ENCODE measurements at regions not wholly inside any gene's neighbourhood (a gene's known extent, or its start where the extent isn't known, plus 50 kb on each side); places are given as distances from the start of the nearest gene placed in this dataset.
"Not testable (repeated sequence)": the region's sequence is repeated elsewhere in the genome, so short reads cannot be mapped to it uniquely, and the experiment has no call there.

GRCh38 chr13:84590663-84591062 lies 708.4 kb upstream of the SLITRK1 start:
- TF ChIP-seq ZFX (IDR thresholded peaks at IDR 0.05) = no peak
- TF ChIP-seq, protein P1, sequence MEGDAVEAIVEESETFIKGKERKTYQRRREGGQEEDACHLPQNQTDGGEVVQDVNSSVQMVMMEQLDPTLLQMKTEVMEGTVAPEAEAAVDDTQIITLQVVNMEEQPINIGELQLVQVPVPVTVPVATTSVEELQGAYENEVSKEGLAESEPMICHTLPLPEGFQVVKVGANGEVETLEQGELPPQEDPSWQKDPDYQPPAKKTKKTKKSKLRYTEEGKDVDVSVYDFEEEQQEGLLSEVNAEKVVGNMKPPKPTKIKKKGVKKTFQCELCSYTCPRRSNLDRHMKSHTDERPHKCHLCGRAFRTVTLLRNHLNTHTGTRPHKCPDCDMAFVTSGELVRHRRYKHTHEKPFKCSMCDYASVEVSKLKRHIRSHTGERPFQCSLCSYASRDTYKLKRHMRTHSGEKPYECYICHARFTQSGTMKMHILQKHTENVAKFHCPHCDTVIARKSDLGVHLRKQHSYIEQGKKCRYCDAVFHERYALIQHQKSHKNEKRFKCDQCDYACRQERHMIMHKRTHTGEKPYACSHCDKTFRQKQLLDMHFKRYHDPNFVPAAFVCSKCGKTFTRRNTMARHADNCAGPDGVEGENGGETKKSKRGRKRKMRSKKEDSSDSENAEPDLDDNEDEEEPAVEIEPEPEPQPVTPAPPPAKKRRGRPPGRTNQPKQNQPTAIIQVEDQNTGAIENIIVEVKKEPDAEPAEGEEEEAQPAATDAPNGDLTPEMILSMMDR (conservative IDR thresholded peaks at IDR 0.05) = no peak
- no peak overlapping the region for H3K27ac ChIP-seq

DNA sequence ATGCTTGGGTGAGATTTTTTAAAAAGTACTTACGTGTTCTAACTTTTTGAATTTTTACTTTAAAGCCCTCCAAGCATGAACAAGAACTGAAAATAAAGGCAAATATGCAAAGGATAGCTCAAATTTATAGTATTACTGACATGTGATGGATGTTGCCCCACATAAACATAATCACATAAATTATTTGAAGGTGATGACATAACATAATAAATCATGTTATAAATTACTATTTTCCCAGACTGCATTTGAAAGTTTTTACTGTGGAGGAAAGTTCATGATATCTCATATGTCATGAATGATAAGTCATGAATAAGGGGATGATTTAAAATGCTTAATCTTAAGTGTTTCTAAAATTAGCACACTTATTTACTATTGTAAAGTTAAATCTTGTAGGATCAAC lies 705.7 kb upstream of the SLITRK1 start:
- TF ChIP-seq ZFX (IDR thresholded peaks at IDR 0.05) = no peak
- TF ChIP-seq, protein P1 (conservative IDR thresholded peaks at IDR 0.05) = no peak
- no peak overlapping the region for H3K27ac ChIP-seq

DNA sequence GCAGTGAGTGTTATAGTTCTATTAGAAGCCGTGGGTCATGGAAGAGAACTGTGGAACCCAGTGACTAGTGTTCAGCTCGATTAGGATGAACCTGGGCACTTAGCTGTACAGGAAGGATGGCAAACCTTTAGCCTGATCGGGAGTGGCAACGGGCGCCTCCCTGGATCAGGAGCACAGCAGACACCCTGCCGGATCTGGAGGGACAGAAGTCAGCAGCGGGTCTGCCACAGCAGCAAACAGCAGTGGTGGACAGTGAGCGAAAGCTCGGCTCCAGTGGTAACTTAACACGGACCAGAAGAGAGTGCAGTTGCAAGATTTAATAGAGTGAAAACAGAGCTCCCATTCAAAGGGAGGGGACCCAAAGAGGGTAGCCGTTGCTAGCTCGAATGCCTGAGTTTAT lies 697.6 kb upstream of the SLITRK1 start:
- H3K27ac ChIP-seq = not testable (repeated sequence)

DNA sequence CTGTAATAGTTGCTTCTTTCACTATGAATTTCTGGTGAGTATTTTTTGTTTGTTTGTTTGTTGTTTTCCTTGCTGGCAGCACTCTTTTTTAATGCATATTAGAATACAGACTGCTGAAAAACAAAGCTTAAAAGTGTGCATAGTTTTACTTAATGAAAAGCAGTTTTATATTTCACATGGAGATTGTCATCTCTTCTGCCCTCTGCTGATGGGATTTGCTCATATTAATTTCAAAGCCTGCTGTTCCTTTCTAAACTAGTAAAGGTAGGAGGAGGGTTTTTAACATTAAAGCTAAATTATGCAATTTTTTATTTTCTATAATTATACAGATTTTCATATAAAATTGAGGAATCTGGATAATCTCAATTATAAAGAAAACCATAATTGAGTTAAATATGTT lies 692.6 kb upstream of the SLITRK1 start:
- no peak overlapping the region for H3K27ac ChIP-seq
- TF ChIP-seq, protein P1 (conservative IDR thresholded peaks at IDR 0.05) = peak; percentile 53
- no peak for TF ChIP-seq ZFX (IDR thresholded peaks at IDR 0.05)

- H3K27ac ChIP-seq = no peak overlapping the region
- TF ChIP-seq, protein P1 (conservative IDR thresholded peaks at IDR 0.05) = peak; percentile 23
- no peak for TF ChIP-seq ZFX (IDR thresholded peaks at IDR 0.05)
These were observed 689.0 kb upstream of the SLITRK1 start for GRCh38 chr13:84571264-84571663.

DNA sequence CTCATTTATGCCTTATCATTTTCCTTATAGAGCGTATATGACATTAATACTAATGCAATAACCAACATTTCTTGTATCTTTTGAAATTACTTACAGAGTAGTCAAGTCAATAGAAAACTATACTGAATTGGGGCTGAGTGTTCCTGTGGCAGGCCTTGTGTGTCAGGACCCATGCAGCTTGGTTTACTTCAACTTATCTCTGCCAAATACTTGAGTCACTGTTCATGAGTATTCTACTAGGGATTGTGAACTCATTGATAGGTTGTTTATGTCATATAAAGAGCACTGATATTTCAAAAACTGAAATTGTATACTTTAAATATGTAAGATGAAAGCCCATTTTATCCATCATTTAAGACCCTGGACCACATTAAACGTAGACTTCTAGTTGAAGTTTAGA lies 688.6 kb upstream of the SLITRK1 start:
- H3K27ac ChIP-seq = no peak overlapping the region
- TF ChIP-seq, protein P1 (conservative IDR thresholded peaks at IDR 0.05) = no peak
- no peak for TF ChIP-seq ZFX (IDR thresholded peaks at IDR 0.05)

DNA sequence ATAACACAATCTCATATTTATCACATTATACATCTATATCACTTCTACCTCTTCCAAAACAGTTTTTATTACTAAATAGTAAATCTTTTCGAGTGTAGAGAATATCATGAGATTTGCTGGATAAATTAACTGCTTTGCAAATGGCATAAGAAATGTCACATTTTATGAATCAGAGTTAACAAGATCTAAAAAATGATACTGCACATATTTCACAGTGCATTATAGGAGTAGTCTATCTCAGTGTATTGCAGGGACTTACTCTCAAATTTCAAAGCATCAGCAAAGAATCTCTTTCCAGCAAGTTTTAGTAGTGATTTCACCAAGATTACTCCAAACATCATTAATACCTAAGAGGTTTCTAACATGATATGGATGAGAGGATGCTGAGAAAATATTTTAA lies 687.1 kb upstream of the SLITRK1 start:
- no peak for TF ChIP-seq ZFX (IDR thresholded peaks at IDR 0.05)
- TF ChIP-seq, protein P1 (conservative IDR thresholded peaks at IDR 0.05) = no peak
- H3K27ac ChIP-seq = no peak overlapping the region

DNA sequence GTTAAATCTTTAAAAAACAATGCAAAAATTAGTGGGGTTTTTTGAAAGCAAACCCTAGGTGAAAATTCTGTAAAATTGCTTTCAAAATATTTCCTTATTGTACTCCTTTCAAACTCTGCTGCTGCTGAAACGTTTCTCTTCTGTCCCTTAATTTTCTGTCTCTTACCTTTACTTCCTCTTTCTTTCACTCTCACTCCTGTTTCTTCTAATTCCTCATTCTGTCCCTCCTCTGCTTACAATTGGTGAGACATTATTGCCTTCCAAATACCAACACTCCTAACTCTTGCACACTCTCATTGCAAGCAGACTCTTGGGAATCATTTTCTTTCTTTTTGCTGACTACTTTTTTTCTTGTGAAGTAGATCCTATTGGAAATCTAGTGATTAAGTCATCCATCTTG lies 685.6 kb upstream of the SLITRK1 start:
- TF ChIP-seq ZFX (IDR thresholded peaks at IDR 0.05) = no peak
- TF ChIP-seq, protein P1 (conservative IDR thresholded peaks at IDR 0.05) = no peak
- no peak overlapping the region for H3K27ac ChIP-seq
